ENCODE measurements at regions not wholly inside any gene's neighbourhood (a gene's known extent, or its start where the extent isn't known, plus 50 kb on each side); places are given as distances from the start of the nearest gene placed in this dataset.

GRCh38 chr15:98150536-98150935, 190.0 kb downstream of the ARRDC4 start:
- no peak overlapping the region for H3K4me3 ChIP-seq (replicated peaks; ENCODE audit: insufficient read depth, low read length)
- H3K27me3 ChIP-seq (ENCODE audit: insufficient read depth, poor library complexity, severe bottlenecking), result no peaks in the 10 kb centered on the region
- TF ChIP-seq POLR2AphosphoS5 (IDR thresholded peaks at IDR 0.05; ENCODE audit: low read depth) (no peak), GABPA (IDR thresholded peaks at IDR 0.05; ENCODE audit: low read depth) (no peak), CTCF (IDR thresholded peaks at IDR 0.05; ENCODE audit: insufficient read depth, low read length) (no peak), REST (IDR thresholded peaks at IDR 0.05; ENCODE audit: insufficient replicate concordance, low read depth) (no peak), SPI1 (IDR thresholded peaks at IDR 0.05; ENCODE audit: borderline replicate concordance, low read depth) (no peak)
- no peak overlapping the region for H3K27ac ChIP-seq (replicated peaks)
- DNase-seq (ENCODE audit: low read depth in 1 of 2, low spot score in 1 of 2), result no peak

GRCh38 chr15:98151096-98151495, 190.6 kb downstream of the ARRDC4 start:
- no peak for TF ChIP-seq CTCF (IDR thresholded peaks at IDR 0.05; ENCODE audit: insufficient read depth, low read length)
- TF ChIP-seq GABPA (IDR thresholded peaks at IDR 0.05; ENCODE audit: low read depth), result no peak
- TF ChIP-seq SPI1 (IDR thresholded peaks at IDR 0.05; ENCODE audit: borderline replicate concordance, low read depth), result no peak
- TF ChIP-seq REST (IDR thresholded peaks at IDR 0.05; ENCODE audit: insufficient replicate concordance, low read depth), result no peak
- no peak for TF ChIP-seq POLR2AphosphoS5 (IDR thresholded peaks at IDR 0.05; ENCODE audit: low read depth)
- Histone ChIP-seq H3K27ac (replicated peaks) (no peak overlapping the region), H3K4me3 (replicated peaks; ENCODE audit: insufficient read depth, low read length) (no peak overlapping the region), H3K27me3 (ENCODE audit: insufficient read depth, poor library complexity, severe bottlenecking) (no peaks in the 10 kb centered on the region)
- DNase-seq (ENCODE audit: low read depth in 1 of 2, low spot score in 1 of 2), result no peak

- TF ChIP-seq POLR2AphosphoS5 (IDR thresholded peaks at IDR 0.05; ENCODE audit: low read depth) (no peak), REST (IDR thresholded peaks at IDR 0.05; ENCODE audit: insufficient replicate concordance, low read depth) (no peak), GABPA (IDR thresholded peaks at IDR 0.05; ENCODE audit: low read depth) (no peak), SPI1 (IDR thresholded peaks at IDR 0.05; ENCODE audit: borderline replicate concordance, low read depth) (no peak), CTCF (IDR thresholded peaks at IDR 0.05; ENCODE audit: insufficient read depth, low read length) (no peak)
- Histone ChIP-seq H3K4me3 (replicated peaks; ENCODE audit: insufficient read depth, low read length) (no peak overlapping the region), H3K27me3 (ENCODE audit: insufficient read depth, poor library complexity, severe bottlenecking) (no peaks in the 10 kb centered on the region), H3K27ac (replicated peaks) (no peak overlapping the region)
- DNase-seq (ENCODE audit: low read depth in 1 of 2, low spot score in 1 of 2), result no peak
These were observed 191.7 kb downstream of the ARRDC4 start for GRCh38 chr15:98152156-98152555.
